Uterus (tissue), 3 donors: ENCODE measurements at regions not wholly inside any gene's neighbourhood (a gene's known extent, or its start where the extent isn't known, plus 50 kb on each side); places are given as distances from the start of the nearest gene placed in this dataset.

ENCODE experiments used
- DNase-seq, 2 donors: peaks; one replicate each; pipeline ENCODE4 v3.0.0-alpha.2; 2019 to 2020
- H3K27ac ChIP-seq, 2 donors: fragments of 200-600 bp; sonication (generic); 1 replicate in 1 of 2; 2 replicates in 1 of 2; pipeline ENCODE4 v1.5.1; 2016 to 2018
- H3K27me3 ChIP-seq, 2 donors: fragments of 200-600 bp; sonication (generic); one replicate each; pipeline ENCODE4 v1.5.1; 2018 to 2019; ENCODE audit warnings: control low read depth in 1 of 2
- H3K36me3 ChIP-seq, 2 donors: fragments of 200-600 bp; sonication (generic); one replicate each; pipeline ENCODE4 v1.5.1; 2019; ENCODE audit warnings: control low read depth in 1 of 2
- H3K4me1 ChIP-seq, 2 donors: fragments of 200-600 bp; sonication (generic); one replicate each; pipeline ENCODE4 v1.5.1; 2018 to 2019; ENCODE audit warnings: control low read depth in 1 of 2
- H3K4me3 ChIP-seq, 2 donors: fragments of 200-600 bp; sonication (generic); 1 replicate in 1 of 2; 2 replicates in 1 of 2; pipeline ENCODE4 v1.5.1; 2018 to 2019; ENCODE audit warnings: mild to moderate bottlenecking in 1 of 2
- H3K9me3 ChIP-seq, 2 donors: fragments of 200-600 bp; sonication (generic); one replicate each; pipeline ENCODE4 v1.5.1; 2019; ENCODE audit warnings: control low read depth in 1 of 2
- CTCF ChIP-seq, 4 experiments: fragments of 200-600 bp in 2 of 4; fragments of 450-650 bp in 2 of 4; sonication (generic) in 2 of 4; IDR thresholded peaks; one replicate each; pipeline ENCODE4 v1.5.1; 2016 to 2019; ENCODE audit warnings: antibody characterized with exemption in 4 of 4, mild to moderate bottlenecking in 2 of 4, moderate library complexity in 1 of 4
- POLR2A ChIP-seq, 2 donors: fragments of 450-650 bp; IDR thresholded peaks; one replicate each; pipeline ENCODE4 v1.6.1; 2016; ENCODE audit warnings: antibody characterized with exemption in 2 of 2, mild to moderate bottlenecking in 1 of 2, moderate library complexity in 1 of 2
- intact Hi-C: fragments of 100-400 bp; cut with DNase I; formaldehyde crosslinking; loops from one replicate; pipeline ENCODE4 v1.15.1; 2023; ENCODE audit warnings: low total_unique reads
- donor health status: DM: yes; HTN: yes; CAD: no.

DNA sequence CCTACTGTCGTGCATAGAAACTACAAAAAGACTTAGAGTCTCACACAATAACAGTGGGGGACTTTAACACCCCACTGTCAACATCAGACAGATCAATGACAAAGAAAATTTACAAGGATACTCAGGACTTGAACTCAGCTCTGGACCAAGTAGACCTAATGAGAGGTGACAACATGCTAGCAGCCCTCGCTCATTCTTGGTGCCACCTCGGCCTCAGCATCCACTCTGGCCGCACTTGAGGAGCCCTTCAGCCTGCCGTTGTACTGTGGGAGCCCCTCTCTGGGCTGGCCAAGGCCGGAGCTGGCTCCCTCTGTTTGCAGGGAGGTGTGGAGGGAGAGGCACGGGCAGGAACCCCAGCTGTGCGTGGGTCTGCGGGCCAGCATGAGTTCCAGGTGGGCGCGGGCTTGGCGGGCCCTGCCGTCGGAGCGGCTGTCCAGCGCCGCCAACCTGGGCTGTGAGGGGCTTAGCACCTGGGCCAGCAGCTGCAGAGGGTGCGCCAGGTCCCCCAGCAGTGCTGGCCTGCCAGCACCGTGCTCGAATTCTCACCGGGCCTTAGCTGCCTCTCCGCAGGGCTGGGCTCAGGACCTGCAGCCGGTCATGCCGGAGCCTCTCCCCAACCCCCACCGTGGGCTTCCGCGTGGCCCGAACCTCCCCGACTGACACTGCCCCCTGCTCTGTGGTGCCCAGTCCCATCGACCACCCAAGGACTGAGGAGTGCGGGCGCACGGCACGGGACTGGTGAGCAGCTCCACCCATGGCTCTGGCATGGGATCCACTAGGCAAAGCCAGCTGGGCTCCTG lies 205.6 kb downstream of the FRK start:
- intact Hi-C loops = no loop called here
- no peaks in the 10 kb centered on the region for H3K27me3 ChIP-seq
- H3K36me3 ChIP-seq = no peaks in the 10 kb centered on the region
- no peaks in the 10 kb centered on the region for H3K9me3 ChIP-seq
- no peak overlapping the region for H3K4me3 ChIP-seq
- no peaks in the 10 kb centered on the region for H3K4me1 ChIP-seq
- H3K27ac ChIP-seq = no peak overlapping the region
- TF ChIP-seq CTCF (IDR thresholded peaks at IDR 0.05) (no peak), POLR2A (IDR thresholded peaks at IDR 0.05) (no peak)
- no peak for DNase-seq

DNA sequence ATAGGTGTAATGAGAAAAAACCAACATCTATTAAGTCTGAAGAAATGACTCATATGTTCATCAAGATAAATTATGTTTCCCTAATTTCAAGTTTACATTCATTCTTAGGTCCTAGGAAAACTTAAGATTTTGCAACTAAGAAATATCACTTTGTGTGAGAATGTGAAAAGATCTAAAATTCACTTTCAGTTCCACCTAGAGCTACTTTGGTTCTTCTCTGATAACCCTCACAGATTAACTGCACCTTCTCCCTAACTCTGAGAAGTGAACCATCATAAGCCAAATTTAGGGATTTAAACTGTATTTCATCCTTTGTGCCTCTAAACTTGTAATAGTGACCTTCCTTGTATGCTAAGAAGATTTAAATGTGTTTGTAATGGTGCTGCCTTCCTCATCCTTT lies 213.0 kb downstream of the FRK start:
- intact Hi-C loops = no loop called here
- TF ChIP-seq CTCF (IDR thresholded peaks at IDR 0.05) (no peak), POLR2A (IDR thresholded peaks at IDR 0.05) (no peak)
- no peak for DNase-seq
- H3K27ac ChIP-seq = no peak overlapping the region
- H3K36me3 ChIP-seq = no peaks in the 10 kb centered on the region
- H3K4me3 ChIP-seq = no peak overlapping the region
- H3K4me1 ChIP-seq = no peaks in the 10 kb centered on the region
- no peaks in the 10 kb centered on the region for H3K27me3 ChIP-seq
- H3K9me3 ChIP-seq = no peaks in the 10 kb centered on the region

DNA sequence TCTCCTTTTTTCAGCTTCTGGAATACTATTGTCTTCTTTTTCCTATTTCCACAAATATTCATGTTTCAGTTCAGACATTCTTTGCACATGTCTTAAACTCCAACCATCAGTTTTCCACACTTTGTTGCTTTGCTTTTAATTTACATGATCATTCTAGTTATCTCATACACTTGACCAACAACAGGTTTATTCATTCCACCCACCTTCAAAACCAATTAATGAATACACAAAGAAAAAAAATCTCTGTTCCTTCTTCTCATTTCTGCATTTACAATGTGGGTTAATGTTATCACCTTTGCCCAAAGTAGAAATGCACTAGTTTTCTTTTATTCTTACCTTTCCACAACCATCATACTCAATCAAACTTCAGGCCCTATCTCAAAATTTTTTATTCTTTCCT lies 216.7 kb downstream of the FRK start:
- H3K4me3 ChIP-seq = no peak overlapping the region
- intact Hi-C loops = no loop called here
- H3K27ac ChIP-seq = no peak overlapping the region
- H3K9me3 ChIP-seq = no peaks in the 10 kb centered on the region
- DNase-seq = no peak
- H3K4me1 ChIP-seq = no peaks in the 10 kb centered on the region
- H3K36me3 ChIP-seq = no peaks in the 10 kb centered on the region
- no peaks in the 10 kb centered on the region for H3K27me3 ChIP-seq
- no peak for TF ChIP-seq POLR2A (IDR thresholded peaks at IDR 0.05)

DNA sequence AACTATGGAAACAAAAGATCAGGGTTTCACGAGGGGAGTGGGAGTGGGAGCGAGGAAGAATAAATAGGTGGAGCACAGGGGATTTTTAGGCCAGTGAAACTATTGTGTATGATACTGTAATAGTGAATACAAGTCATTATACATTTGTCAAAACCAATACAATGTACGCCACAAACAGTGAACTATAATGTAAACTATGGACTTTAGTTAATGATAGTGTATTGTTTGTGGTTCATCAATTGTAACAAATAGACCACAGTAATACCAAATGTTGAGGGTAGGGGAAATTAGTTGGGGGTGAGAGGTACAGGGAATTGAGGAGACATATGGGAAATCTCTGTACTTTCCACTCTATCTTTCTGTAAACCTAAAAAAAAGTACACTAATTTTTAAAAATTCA lies 218.4 kb downstream of the FRK start:
- H3K4me1 ChIP-seq = no peaks in the 10 kb centered on the region
- H3K4me3 ChIP-seq = no peak overlapping the region
- TF ChIP-seq CTCF (IDR thresholded peaks at IDR 0.05) (no peak), POLR2A (IDR thresholded peaks at IDR 0.05) (no peak)
- H3K36me3 ChIP-seq = no peaks in the 10 kb centered on the region
- H3K27me3 ChIP-seq = no peaks in the 10 kb centered on the region
- no peak overlapping the region for H3K27ac ChIP-seq
- H3K9me3 ChIP-seq = no peaks in the 10 kb centered on the region
- intact Hi-C loops = no loop called here
- DNase-seq = no peak

DNA sequence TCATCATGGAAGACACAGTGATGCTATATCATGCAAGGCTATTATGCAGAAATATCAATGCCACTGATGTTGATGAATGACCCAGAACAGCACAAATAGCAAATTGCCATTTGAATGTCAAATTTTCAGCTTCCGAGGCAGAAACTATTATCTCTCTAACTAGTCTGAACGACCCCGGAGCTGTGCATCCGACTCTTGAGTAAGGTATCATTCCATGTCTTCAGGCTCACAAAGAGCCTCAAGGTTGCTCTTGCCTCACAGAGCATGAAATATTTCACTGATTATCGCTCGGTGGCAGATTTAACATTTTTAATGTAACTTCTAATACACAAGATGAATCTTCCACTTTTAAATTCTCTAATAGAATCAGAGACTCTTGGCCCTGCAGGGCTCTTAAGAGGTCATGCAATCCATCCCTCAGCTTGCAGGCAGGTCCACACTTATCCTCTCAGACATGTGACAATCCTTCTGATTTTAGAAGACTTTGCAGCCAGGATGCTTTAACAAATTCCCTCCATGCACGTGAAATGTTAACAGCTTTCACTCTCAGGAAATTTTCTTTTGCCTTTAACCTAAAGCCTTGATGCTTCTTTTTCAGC lies 221.0 kb downstream of the FRK start:
- no peak for DNase-seq
- no peaks in the 10 kb centered on the region for H3K27me3 ChIP-seq
- intact Hi-C loops = no loop called here
- H3K27ac ChIP-seq = no peak overlapping the region
- no peaks in the 10 kb centered on the region for H3K36me3 ChIP-seq
- no peaks in the 10 kb centered on the region for H3K4me1 ChIP-seq
- no peak overlapping the region for H3K4me3 ChIP-seq
- TF ChIP-seq POLR2A (IDR thresholded peaks at IDR 0.05) = no peak
- no peak for TF ChIP-seq CTCF (IDR thresholded peaks at IDR 0.05)
- no peaks in the 10 kb centered on the region for H3K9me3 ChIP-seq
